Endometrium (tissue), 2 donors: ENCODE measurements at regions not wholly inside any gene's neighbourhood (a gene's known extent, or its start where the extent isn't known, plus 50 kb on each side); places are given as distances from the start of the nearest gene placed in this dataset.
"Not testable (repeated sequence)": the region's sequence is repeated elsewhere in the genome, so short reads cannot be mapped to it uniquely, and the experiment has no call there.

Source experiments
- FAIRE-seq: peaks from 2 replicates; lab custom pipeline; 2012; peaks lifted over from hg19 to GRCh38; lab: Jason Lieb, UNC
- donor health status: control.
- donor health status: control.

DNA sequence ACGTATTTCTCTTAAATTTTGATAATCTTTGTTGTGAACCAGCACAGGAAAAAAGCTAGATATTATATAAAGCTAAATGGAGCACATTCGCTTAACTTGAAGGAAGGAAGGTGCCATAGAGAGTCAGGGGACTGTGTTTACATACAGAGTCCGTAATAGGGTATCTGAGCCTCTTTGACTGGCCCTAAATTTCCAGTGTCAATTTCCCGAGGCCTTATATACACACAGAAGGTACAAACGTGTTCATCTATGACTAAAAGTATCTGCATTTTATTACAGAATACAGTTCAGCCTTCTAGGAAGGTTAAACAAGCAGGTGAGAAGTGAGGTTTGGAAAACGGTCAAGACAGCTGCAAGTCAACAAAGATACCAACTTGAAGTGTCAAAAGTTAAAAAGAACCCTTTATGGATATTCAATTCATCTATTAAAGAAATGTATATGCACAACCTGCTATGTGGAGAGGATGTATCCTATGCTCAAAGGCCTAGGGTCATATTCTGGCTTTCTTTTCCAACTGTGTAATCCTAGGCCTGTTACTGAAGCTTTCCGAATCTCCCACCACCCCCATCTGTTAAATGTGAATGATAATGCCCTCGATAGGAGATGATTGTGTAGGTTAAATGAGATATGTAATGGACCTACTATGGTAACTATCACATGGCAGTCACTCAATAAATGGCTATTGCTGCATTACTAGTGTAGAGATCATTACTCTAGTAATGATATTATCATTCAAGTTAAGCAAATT lies 263.7 kb upstream of the MAF start:
- no peak for FAIRE-seq

DNA sequence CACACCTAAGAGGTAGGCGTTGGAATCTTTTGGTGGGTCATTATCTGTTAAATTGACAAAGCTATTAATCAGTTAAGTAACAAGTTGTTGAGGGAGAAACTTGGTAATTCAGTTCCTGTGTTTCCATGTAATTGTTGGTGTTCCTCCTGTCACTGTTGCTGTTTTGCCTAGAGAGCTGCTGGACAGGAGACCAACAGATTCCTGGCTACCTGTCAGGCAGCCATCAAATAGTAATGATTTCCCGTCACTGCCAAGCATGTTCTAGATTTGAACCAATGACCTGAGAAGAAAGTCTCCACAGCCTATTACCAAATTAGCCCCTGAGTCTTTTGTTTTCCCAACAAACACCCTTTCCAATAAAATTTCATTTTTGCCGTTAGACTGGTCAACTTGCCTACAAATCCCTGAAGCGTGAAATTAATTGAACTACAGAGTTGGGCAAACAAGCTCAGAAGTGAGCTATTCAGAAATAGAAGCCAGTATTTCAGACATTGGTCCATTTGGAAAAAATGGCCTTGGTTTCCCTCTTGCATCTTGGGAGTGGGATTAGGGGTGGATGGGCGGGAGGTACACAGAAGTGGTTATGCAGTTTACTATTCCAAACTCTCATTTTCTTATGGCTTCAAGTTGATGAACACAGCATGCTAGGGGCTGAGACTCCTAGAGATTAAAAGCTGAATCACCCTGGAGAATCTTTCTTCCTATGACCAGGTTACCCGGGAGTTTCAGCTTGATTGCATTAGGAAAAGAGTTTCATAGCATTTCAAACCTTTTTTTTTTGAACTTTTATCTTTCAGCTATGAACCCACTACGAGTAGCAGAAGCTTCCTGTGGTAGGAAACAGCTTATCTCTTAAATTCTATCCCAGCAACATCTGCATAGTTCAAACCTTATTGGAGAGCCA lies 262.8 kb upstream of the MAF start:
- FAIRE-seq, result no peak

DNA sequence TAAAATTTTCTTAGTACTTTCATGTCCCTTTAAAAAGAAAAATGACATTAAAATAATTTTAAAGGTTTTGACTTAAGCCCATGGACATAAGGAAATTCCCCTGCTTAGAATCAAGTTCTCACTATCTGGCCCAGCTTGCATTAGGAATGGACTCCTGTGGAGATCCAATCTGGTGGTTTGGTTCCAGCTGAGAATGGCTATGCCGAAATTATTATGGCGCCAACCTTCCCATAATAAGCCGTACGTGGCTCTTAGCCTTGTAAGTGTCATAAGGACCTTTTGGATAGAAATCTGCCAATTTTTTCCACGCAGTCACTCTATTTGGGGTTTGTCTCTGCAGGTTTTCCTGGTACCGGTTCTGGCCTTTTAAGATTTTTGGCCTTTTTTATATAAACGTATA lies 262.1 kb upstream of the MAF start:
- no peak for FAIRE-seq

DNA sequence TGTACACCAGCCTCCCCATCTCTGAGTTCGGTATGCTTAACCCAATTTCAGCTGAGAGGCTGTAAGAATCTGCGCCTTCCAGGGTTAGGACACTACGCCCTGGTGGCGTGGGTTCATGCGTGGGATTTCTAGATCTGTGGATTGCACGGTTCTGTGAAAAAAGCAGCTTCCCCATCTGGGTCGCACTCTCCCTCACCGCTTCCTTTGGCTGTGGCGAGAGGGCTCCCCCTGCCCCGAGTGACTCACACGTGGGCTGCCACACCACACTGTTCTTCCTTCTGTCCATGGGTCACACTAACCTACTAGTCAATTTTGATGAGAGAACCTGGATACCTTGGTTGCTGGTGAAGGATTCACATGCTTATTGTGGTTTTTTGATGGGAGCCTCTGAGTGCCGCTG lies 256.0 kb upstream of the MAF start:
- no peak for FAIRE-seq

DNA sequence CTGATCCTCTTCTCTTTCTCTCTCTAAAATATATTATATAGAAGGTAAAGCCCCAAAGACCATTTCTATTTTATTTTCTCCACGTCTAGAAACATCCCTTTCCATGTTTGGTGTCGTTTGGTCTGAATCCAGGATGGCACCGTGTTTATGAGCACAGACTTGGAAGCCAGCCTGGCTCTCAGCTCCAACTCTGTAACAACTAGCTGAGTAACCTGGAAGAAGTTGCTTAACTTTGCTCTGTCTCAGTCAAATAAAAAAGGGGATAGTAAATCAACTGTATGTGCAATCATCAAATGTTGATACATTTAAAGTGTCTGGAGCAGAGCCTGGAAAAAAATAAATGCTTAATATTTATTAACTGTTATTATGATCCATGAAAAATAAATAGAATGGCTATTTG lies 249.8 kb upstream of the MAF start:
- no peak for FAIRE-seq

DNA sequence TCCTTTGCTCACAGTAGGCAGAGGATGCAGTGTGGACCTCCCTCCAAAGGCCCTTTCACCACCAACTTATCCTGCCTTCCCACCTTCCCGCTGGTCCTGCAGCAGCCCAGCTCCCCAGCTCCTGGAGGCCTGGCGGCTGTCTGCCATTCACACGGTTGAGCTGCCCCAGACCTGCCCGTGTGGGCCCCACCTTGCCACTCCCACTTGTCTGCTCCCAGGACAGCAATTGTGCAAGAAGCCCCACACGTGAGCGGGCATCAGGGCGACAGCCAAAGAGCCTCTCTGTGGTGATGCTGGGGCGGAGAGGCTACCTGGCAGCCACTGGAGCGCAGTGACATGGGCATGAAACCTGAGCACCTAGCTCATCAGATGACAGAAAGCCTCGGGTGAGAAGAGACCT lies 248.6 kb upstream of the MAF start:
- no peak for FAIRE-seq

DNA sequence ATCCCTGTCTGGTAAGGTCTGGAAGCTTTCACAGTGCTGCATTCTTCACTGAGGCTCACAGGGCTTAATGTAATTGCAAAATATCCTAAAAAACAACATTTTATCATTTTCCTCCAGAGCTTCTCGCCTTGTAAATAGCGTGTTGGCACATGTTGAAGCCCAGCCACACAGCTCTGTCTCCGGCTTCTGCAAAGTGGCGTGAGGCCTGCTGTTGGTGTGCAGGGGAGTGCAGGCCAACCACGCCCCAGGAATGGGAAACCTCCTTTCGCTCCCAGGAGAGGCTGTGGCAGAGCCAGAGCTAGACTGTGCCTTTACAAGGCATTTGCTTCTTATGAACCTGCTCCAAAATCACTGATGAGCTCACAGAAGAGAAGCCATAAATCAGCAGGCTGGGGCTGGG lies 248.2 kb upstream of the MAF start:
- no peak for FAIRE-seq

DNA sequence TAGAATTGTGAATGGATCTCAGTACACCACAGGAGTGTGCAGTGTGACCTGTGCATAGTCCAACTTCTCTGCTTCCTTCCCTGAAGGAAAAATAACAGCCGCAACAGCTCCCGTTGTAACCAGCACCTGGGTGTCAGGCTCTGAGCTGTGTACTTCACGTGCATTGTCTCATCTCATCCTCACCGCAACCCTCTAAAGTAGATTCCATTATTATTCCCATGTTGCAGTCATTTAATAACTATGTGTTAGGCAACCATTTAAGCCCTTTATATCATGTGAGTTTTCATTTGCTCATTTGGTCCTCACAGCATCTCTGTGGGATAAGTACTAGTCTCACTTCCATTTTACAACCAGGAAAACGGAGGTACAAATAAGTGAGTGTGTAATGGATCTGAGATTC lies 247.0 kb upstream of the MAF start:
- FAIRE-seq, result no peak

DNA sequence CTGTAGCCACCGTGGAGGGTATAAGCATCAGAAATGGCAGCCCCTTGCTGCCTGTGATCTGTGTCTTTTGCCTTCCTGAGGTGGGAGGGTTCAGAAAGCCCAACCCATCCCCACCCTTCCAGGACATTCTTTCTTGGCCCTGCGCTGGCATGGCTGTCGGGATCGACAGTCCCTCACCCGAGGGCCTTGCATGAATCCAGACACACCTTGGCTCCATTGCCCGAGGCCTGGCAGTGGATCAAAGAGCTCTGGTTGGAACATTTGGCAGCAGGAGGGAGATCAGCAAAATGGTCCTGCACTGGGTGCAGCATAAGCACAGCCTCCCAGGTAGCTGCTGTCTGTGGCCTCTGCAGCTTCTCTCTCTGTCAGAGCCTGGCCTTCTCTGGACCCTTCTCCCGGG lies 246.6 kb upstream of the MAF start:
- no peak for FAIRE-seq

DNA sequence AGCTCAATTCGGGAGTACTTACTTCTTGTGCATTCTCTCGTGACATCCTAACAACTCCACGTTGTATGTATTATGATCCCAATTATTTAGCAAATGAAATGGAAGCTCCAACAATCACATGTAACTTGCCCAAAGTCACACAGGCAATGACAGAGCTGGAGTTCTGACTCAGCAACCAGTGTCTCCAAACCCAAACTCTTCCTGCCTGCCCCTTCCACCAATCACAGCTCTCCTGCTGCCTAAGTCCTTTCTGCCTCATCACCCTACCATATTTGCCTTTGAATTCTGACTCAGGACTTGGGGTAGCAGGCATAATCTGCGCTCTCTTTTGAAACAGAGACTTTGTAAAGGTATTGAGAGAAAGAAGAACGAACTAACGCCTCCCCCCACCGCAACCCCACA lies 245.2 kb upstream of the MAF start:
- no peak for FAIRE-seq

DNA sequence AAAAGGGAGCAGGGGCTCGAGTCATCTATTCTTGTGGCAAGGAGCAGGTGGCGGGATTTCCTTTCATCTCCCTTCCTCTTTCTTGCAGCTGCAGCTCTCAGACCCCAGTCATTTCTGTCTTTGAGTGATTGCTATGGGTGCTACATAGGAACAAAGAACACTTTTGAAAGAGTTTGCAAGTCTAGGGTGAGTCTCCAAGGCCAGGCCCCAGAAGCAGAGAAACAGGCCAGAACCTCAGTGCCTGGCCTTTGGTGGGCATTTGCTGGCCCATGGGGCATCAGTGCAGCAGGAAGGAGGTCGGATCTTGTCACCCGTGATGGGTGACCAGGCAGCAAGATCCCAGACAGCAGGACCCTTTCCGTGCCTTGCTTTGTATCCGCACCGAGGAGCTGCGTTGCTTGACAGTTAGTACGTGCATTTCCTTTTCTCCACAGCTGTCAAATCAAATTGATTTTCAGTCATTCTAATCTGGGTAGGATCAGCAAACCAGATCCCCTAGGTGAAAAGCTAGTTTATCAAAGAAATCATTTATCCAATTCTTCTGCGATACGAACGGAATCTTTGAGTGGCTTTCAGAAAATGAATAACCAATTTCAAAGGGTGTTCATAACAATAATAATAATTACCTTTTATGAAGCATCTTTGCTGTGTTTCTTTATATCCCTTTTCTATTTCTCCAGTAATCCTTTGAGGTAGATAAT lies 244.6 kb upstream of the MAF start:
- FAIRE-seq, result no peak

DNA sequence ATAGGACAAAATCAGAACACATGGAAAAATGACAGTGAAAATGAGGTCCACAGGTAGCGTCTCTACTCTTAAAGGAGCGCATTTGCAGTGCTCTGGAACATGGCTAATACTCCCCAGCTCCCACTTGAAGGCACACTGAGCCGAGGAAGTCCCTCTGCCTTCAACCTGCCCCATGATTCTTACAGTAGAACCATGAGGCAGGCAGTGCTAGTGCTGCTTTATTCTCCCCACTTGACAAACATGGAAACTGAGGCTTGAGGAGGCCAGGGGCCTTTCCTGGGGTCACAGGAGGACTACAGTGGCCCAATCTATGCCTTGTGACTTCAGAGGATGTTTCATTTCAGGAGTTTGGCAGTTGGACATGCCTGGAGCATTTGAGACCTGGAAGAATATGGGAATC lies 244.1 kb upstream of the MAF start:
- no peak for FAIRE-seq

DNA sequence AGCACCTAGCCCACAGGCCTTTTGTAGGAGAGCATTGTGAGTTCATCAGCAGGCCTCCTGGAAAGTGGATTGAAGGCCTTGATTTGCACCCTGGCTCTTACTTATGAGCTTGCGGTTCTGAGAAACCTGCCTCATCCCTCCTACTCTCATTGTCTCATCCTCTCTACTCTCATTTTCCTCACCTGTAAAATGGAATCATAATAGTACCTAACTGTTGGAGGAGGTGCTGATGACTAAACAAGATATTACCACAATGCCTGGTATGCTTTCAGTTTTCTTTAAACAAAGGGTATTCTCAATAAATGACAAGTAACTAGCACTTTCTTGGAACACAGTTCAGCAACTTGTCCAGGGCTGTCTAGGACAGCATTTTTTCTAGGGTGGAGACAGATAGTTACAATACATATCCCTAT lies 243.1 kb upstream of the MAF start:
- FAIRE-seq, result no peak

DNA sequence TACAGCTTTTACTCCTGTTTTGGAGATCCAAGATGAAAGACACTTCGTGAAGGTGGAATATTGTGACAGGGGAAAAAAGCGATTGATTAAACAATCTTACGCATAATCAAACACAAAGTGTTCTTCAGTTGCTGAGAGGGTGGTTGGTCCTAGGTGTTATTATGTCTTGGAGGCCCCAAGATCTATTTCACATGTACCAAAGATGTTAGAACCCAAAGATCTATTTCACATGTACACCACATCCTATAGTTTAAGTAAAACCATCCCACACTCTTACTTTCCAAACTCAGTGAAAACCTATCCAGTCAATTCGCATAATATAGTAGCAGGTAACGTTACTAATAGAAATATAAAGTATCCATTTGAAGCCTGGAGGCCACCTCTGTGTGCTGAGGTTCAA lies 242.6 kb upstream of the MAF start:
- FAIRE-seq, result no peak

DNA sequence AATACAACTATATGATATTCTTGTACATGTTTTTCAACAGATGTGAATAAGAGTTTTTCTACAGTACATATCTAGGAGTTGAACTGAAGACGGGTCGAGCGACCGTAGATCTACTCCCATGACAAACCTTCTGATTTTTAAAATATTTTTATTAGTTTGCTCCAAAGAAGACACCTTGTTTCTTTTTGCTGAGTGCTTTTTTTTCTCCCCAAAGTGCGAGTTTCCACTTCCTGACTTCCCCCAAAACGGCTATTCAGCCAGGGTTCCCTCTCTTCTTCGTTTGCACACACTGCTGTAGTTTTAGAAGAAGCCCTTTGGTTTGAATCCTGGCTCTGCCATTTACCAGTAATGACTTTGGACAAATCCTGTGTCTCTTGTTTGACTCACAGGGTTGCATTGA lies 241.7 kb upstream of the MAF start:
- no peak for FAIRE-seq

DNA sequence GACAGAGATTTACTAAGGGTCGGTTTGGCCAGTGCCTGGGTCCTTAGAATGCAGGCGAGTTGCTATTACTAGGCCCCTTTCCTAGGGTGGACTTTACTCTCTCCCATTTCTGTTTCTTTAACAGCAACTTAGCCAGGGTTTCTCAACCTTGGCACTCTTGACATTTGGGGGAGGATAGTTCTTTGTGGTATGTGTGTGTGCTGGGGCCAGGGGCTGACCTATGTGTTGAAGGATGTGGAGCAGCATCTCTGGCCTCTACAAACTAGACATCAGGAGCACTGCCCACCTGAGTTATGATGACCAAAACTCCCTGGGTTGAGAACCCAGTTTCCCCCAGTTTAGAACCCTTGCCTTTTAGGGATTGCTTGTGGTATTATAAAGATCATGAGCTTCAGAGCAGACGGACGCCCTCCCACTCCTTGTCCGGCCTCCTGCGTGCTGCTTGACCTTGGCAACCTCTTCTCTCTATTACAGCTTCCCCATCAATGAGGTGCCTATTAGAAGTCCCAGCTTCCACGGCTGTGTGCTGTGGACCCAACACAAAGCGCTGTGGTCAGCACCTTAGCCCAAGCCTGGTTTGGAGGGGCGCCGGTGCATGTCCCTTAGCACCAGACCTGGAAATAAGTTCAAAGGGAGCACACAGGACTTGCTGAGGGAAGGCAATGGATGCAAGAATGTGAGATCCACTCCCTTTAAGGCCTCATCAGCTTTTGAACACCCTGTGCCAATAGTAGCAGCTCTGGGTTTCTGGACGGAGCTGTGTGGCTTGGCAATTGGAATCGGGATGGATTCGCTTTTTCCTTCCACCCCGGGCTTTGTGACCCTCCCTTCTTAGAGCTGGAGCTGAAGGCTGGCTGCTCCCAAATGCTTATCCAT lies 239.2 kb upstream of the MAF start:
- FAIRE-seq, result no peak

DNA sequence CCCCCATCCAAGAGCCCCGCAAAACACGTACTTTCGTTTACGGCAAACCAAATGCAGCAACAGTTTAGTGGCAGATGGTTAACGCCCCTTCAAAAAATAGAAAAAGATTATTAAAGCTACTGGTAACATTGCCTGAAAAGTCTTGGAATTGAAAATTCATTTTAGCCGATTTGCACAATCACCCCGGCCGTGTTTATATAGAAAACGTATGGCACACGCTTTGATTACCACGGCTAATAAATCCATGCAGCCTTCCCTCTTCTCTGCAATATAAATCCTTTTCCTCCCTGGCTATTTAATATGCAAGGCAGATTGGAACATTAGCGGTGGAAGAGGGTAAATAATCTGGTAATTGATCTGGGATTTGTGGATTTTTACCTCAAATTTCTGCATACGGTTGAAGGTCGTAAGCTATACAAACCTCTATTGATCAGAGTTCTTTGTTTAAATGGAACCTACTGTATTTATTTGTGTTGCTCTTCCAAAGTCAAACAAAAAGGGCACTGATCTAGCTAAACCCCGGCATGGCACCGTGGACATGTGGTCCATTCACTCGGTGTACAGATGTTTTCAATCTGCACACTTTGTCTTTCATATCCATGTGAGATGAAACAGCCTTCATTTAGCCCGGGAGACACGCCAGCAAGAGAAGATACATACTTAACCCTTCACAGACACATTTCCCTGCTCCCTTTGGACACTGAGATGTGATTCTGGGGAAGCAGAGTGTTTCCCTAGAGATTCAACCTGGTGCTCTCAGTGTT lies 238.1 kb upstream of the MAF start:
- FAIRE-seq, result no peak

DNA sequence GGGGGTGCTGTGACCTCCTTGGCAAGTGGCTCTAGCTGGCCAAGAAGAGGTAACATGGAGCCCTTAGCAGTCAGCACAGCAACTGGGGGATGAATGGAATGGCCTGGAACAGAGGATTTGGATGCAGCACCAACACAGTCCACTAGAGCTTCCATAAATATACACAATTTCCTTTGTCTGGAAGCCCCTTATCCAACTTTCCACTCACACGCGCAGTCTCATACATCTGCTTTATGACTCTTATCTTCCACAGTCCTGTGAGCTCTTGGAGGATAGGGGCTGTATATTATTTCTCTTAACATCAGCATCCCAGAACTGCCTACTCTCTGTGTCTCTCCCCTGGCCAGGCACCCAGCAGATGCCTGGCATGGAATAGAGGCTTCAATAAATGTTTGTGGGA lies 235.6 kb upstream of the MAF start:
- no peak for FAIRE-seq

DNA sequence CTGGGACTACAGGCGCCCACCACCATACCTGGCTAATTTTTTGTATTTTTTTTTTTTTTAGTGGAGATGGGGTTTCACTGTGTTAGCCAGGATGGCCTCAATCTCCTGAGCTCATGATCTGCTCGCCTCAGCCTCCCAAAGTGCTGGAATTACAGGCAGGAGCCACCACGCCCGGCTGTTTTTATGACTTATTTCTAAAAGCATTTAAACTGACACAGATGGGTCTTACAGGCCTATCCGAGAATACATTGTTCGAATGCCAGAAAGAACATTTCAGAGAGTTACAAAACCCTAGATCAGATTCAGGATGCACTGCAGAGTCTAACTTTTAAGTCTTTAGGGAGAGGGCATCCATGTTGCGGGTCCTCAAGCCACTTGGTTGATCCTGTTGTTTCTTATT lies 234.7 kb upstream of the MAF start:
- no peak for FAIRE-seq

DNA sequence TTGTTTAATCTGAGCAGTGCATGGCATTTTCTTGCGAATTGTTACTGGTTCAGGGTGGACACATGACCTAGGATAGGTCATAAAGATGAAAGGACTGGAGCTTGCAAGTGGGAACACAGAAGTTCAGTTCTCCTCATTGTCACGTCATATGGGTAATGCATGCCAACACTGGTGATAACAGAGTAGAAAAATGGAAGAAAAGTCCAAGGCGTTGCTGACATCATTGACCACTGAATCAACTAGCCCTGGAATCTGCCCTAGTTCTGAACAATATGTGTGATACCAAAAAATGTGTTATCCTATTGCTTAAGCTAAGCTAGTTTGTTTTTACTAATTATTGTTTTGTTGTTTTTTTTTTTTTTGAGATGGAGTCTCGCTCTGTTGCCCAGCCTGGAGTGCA lies 234.2 kb upstream of the MAF start:
- FAIRE-seq, result no peak

DNA sequence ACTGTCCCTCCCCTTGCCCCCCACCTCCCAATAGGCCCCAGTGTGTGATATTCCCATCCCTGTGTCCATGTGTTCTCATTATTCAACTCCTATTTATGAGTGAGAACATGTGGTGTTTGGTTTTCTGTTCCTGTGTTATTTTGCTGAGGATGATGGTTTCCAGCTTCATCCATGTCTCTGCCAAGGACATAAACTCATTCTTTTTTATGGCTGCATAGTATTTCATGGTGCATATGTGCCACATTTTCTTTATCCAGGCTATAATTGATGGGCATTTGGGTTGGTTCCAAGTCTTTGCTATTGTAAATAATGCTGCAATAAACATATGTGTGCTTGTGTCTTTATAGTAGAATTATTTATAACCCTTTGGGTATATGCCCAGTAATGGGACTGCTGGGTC lies 233.5 kb upstream of the MAF start:
- FAIRE-seq, result not testable (repeated sequence)
